GM10266 (cell line): ENCODE measurements at regions not wholly inside any gene's neighbourhood (a gene's known extent, or its start where the extent isn't known, plus 50 kb on each side); places are given as distances from the start of the nearest gene placed in this dataset.
A peak's percentile ranks its signal among the peaks of the same experiment; 100 is the strongest.
"Not testable (repeated sequence)": the region's sequence is repeated elsewhere in the genome, so short reads cannot be mapped to it uniquely, and the experiment has no call there.

ENCODE experiments used
- DNase-seq: peaks from one replicate; pipeline ENCODE4 v3.0.0; 2012; ENCODE audit errors: extremely low spot score
- CTCF ChIP-seq: IDR thresholded peaks from 2 replicates; pipeline ENCODE4 v1.5.1; 2012; ENCODE audit warnings: mild to moderate bottlenecking, low read depth; ENCODE audit not compliant: control insufficient read depth, insufficient read depth; ENCODE audit errors: missing control alignments

- no peak for DNase-seq
- TF ChIP-seq CTCF: no peak
These were observed 280.6 kb upstream of the SFSWAP start for GRCh38 chr12:131430158-131430742.

- not testable (repeated sequence) for DNase-seq
These were observed 279.7 kb upstream of the SFSWAP start for GRCh38 chr12:131431126-131431655.

GRCh38 chr12:131432532-131433260, 278.2 kb upstream of the SFSWAP start:
- DNase-seq: peak; percentile 76
- no peak for TF ChIP-seq CTCF

GRCh38 chr12:131434208-131435125, 276.4 kb upstream of the SFSWAP start:
- no peak for DNase-seq

GRCh38 chr12:131436922-131437705, 273.8 kb upstream of the SFSWAP start:
- no peak for TF ChIP-seq CTCF
- DNase-seq: no peak

More at GRCh38 chr12:131434208-131435125, 276.4 kb upstream of the SFSWAP start:
- no peak for TF ChIP-seq CTCF

GRCh38 chr12:131437706-131438492, 273.0 kb upstream of the SFSWAP start:
- no peak for DNase-seq
- no peak for TF ChIP-seq CTCF

GRCh38 chr12:131438493-131438835, 272.4 kb upstream of the SFSWAP start:
- not testable (repeated sequence) for DNase-seq
